HG02885 (cell line): ENCODE measurements at regions not wholly inside any gene's neighbourhood (a gene's known extent, or its start where the extent isn't known, plus 50 kb on each side); places are given as distances from the start of the nearest gene placed in this dataset.

Experiments
- ATAC-seq: cut with Tn5 transposase; IDR thresholded peaks from one replicate; pipeline ENCODE4 v1.9.1; 2021; ENCODE audit warnings: mild to moderate bottlenecking; ENCODE audit not compliant: unreplicated experiment, poor library complexity

DNA sequence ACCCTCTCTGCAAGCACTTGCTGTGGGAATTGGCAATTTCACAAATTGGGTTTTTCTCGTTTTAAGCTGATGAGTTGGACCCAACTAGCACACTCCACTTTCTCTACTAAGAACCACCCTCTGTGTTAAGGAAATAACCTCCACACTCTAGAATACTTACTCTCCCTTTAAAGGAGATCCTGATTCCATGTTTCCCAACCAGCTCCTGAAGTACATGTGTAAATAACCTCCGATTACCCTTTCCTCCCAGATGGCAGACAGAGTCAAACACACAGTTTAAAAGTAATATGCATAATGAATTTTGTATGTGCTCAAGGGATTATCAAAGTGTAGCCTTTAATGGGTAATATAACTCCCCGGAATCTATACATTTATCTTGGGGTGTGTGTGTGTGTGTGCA lies 171.3 kb upstream of the OSR1 start:
- no peak for ATAC-seq

DNA sequence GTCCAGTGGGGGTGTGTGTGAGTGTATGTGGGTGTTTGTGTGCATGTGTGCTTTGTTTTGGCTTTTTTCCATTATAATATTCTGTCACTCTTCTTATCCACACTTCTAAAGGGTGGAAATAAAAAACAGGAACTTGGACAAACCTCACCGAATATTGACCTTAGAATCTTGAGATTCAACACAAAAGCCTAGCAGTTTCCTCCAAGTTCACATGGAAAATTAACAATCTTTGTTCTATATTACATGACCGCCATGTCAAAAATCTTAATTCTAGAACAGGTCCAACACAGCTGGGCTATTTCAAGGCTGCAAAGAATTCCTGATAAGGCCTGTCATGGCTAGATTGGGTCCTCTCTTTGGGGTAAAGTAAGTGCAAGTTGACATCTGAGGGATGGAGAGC lies 169.3 kb upstream of the OSR1 start:
- no peak for ATAC-seq

- ATAC-seq: no peak
These were observed 166.9 kb upstream of the OSR1 start for GRCh38 chr2:19525313-19525712.

DNA sequence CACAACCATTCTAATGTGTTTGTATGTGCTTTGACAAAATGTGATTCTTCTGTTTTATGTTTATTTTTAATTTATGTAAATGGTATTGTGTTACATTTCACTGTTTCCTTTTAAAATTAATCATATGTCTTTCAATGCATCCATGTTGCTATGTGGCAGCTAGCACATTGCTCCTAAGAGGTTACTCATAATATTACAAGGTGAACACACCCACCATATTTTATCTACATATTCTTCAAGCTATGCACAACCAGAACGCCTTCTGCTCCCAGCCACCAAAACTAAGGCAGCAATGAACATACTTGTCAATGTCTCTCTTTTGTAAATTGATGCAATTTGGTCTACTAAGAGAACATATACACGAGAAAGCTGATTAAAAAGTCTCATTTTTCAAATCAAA lies 160.6 kb upstream of the OSR1 start:
- no peak for ATAC-seq

DNA sequence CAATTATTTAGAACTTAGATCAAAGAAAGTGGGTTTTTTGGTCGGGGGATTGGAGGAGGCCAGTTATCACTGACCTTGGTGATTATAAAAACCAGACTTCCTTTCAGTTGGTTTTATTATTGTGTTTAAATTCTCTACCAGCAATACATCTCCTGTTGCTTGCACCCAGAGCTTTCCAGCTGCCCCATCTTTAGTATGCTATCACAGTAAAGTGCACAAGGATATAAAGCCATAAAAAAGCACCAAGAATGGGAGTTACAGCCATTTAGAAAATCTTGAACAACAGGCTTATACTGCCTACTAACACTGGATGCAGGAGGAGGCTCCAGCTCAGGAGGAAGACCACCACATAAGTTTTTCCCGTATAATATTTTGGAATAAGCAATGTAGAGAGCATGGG lies 148.7 kb upstream of the OSR1 start:
- no peak for ATAC-seq

GRCh38 chr2:19505199-19506136 lies 147.0 kb upstream of the OSR1 start:
- no peak for ATAC-seq

- no peak for ATAC-seq
These were observed 146.2 kb upstream of the OSR1 start for GRCh38 chr2:19504400-19505198.

DNA sequence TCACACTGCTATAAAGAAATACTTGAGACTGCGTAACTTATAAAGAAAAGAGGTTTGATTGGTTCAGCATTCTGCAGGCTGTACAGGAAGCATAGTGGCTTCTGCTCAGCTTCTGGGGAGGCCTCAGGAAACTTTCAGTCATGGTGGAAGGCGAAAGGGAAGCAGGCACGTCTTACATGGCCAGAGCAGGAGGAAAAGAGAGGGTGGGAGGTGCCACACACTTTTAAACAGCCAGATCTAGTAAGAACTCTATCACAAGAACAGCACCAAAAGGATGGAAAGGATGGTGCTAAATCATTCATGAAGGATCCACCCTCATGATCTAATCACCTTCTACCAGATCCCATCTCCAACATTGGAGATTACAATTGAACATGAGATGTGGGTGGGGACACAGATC lies 145.5 kb upstream of the OSR1 start:
- no peak for ATAC-seq

DNA sequence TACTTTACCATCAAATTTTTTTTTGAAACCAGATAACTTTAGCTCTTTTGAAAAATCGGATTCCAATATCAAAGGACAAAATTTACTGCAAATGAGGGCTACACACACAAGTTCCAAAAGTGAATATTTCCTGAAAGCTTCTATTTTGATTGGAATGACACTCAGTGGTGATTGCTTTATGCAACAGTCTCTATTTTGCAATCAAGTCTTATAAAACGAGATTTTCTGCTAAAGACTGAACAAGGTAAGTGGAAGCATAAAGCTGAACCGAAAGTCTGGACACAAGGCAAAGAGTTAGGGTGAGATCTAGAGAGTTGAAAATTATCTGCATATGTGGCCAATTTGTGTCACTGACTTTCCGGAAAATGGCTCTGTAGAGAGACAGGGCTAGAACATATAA lies 145.0 kb upstream of the OSR1 start:
- no peak for ATAC-seq

GRCh38 chr2:19500126-19500525 lies 141.7 kb upstream of the OSR1 start:
- ATAC-seq: no peak

GRCh38 chr2:19496646-19497045 lies 138.2 kb upstream of the OSR1 start:
- no peak for ATAC-seq

GRCh38 chr2:19494241-19494640 lies 135.8 kb upstream of the OSR1 start:
- no peak for ATAC-seq

DNA sequence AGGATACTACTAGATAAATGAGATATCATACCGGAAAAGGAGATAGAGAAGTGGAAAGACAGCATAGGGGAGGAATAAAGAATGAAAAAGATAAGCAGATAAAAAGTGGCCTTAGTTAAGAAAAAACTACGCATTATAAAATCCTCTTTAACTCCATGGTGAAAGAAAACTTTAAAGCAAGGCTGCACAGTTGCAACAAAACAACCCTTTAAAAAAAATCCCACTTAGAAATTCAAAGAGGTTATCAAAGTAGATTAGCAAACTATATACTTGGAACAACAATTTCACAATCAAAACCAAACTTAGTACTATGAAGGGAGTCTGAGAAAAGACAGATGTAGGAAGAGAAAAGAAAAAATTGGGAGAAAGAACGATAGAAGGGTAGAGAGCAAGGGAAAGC lies 133.4 kb upstream of the OSR1 start:
- no peak for ATAC-seq

- no peak for ATAC-seq
These were observed 132.5 kb upstream of the OSR1 start for GRCh38 chr2:19490846-19491435.

DNA sequence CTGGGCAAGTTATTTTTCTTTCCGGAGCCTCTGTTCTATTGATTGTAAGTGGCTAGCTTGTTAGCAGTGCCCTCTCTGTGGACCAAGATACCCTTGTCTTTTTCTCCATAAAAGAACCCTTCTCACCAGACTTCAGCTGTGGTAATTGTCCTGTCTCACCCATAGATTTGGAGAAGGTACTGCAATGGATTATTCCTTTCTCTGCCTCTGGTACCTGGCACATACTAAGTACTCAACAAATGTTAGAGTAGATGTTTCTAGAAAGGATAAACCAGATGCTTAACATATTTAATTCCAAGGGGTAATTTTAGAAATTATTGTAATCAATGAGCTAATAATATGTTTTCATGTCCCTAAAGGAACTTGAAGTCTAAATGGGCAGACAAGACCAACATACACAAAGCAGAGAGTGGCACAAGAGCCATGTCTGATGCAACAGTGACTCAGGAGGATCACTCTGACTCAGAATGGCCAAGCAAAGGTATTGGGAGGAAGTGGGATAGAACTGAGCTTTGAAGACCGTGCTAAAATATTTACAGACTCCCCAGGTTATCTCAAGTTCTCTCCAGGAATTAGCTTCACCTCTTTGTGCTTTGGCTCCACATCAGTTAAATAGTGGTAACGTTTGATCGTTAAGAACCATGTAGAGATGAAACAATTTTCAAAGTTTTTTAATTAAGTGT lies 129.7 kb upstream of the OSR1 start:
- peak; percentile 94 for ATAC-seq

DNA sequence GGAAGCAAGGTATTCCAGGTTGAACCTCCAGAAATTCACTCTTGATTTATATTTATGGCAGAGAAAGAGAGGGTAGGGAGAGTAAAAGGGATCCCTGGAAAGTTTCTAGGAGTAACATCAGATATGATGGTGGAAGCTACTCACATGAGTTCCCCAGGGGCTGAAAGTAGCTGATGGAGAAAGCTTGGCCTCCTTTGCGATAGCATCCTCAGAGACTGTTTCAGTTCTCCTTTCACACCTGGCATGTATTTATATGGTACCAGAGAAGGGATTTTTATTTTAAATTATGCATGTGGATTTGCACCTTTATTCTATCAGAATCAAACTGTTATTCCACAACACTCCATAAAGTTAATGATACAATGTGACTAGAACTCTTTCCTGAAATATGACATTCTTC lies 126.3 kb upstream of the OSR1 start:
- ATAC-seq: peak; percentile 69

- no peak for ATAC-seq
These were observed 122.2 kb upstream of the OSR1 start for GRCh38 chr2:19480673-19481072.

GRCh38 chr2:19479666-19480065 lies 121.2 kb upstream of the OSR1 start:
- ATAC-seq: no peak

- ATAC-seq: no peak
These were observed 120.0 kb upstream of the OSR1 start for GRCh38 chr2:19478409-19478808.

GRCh38 chr2:19476327-19476726 lies 117.9 kb upstream of the OSR1 start:
- ATAC-seq: no peak

GRCh38 chr2:19474128-19474527 lies 115.7 kb upstream of the OSR1 start:
- peak; percentile 98 for ATAC-seq
